OCI-LY1 (cell line): ENCODE measurements at regions not wholly inside any gene's neighbourhood (a gene's known extent, or its start where the extent isn't known, plus 50 kb on each side); places are given as distances from the start of the nearest gene placed in this dataset.

Experiments used
- H2AFZ ChIP-seq: fragments of 200-600 bp; sonication (generic), shearing (Covaris generic); 2 replicates; pipeline ENCODE4 v1.6.0; 2014; ENCODE audit warnings: antibody characterized with exemption, mild to moderate bottlenecking, low read length
- H3F3A ChIP-seq: fragments of 200-600 bp; sonication (generic), shearing (Covaris generic); 2 replicates; pipeline ENCODE4 v1.6.0; 2014; ENCODE audit warnings: mild to moderate bottlenecking, antibody characterized with exemption, low read length, moderate library complexity; ENCODE audit not compliant: insufficient read depth
- H3K27ac ChIP-seq: fragments of 200-600 bp; sonication (generic); 2 replicates; pipeline ENCODE4 v1.5.1; 2014; ENCODE audit warnings: low read length, mixed run types, mild to moderate bottlenecking, low read depth; ENCODE audit not compliant: poor library complexity, severe bottlenecking
- H3K27me3 ChIP-seq: fragments of 200-600 bp; sonication (generic); 2 replicates; pipeline ENCODE4 v1.6.0; 2014; ENCODE audit warnings: antibody characterized with exemption, mild to moderate bottlenecking, low read length, moderate library complexity; ENCODE audit not compliant: insufficient read depth
- H3K36me3 ChIP-seq: fragments of 200-600 bp; sonication (generic); 2 replicates; pipeline ENCODE4 v1.6.1; 2014; ENCODE audit warnings: mild to moderate bottlenecking, antibody characterized with exemption, low read length, moderate library complexity, mixed read lengths; ENCODE audit not compliant: insufficient read depth
- H3K4me1 ChIP-seq: fragments of 200-600 bp; sonication (generic); 2 replicates; pipeline ENCODE4 v1.5.1; 2014; ENCODE audit warnings: mild to moderate bottlenecking, low read length, moderate library complexity; ENCODE audit not compliant: insufficient read depth, severe bottlenecking
- H3K4me2 ChIP-seq: fragments of 200-600 bp; sonication (generic), shearing (Covaris generic); 2 replicates; pipeline ENCODE4 v1.6.1; 2014; ENCODE audit warnings: low read length
- H3K4me3 ChIP-seq: fragments of 200-600 bp; sonication (generic); 2 replicates; pipeline ENCODE4 v1.5.1; 2014; ENCODE audit warnings: low read length, low read depth, mild to moderate bottlenecking, mixed read lengths; ENCODE audit not compliant: poor library complexity, severe bottlenecking
- H3K79me2 ChIP-seq: fragments of 200-600 bp; shearing (Covaris generic); 2 replicates; pipeline ENCODE4 v1.6.1; 2016; ENCODE audit warnings: mixed run types, low read length, mixed read lengths; ENCODE audit not compliant: insufficient read depth
- H3K9ac ChIP-seq: fragments of 200-600 bp; sonication (generic), shearing (Covaris generic); 2 replicates; pipeline ENCODE4 v1.6.1; 2014; ENCODE audit warnings: mild to moderate bottlenecking, low read length, mixed read lengths
- H3K9me2 ChIP-seq: fragments of 200-600 bp; sonication (generic), shearing (Covaris generic); 2 replicates; pipeline ENCODE4 v1.6.1; 2014; ENCODE audit warnings: low read depth, mild to moderate bottlenecking, low read length, mixed read lengths
- H3K9me3 ChIP-seq: fragments of 200-600 bp; shearing (Covaris generic); 2 replicates; pipeline ENCODE4 v1.6.1; 2014; ENCODE audit warnings: low read length, mixed read lengths
- H4K20me1 ChIP-seq: fragments of 200-600 bp; sonication (generic), shearing (Covaris generic); 2 replicates; pipeline ENCODE4 v1.6.0; 2016; ENCODE audit warnings: mild to moderate bottlenecking, low read length; ENCODE audit not compliant: insufficient read depth
- EZH2 ChIP-seq: fragments of 200-600 bp; sonication (generic), shearing (Covaris generic); IDR thresholded peaks from 2 replicates; pipeline ENCODE4 v1.8.0; 2017; ENCODE audit warnings: borderline replicate concordance, mixed run types, mild to moderate bottlenecking, antibody characterized with exemption, low read length, moderate library complexity, mixed read lengths
- TF ChIP-seq, protein P1 (sequence below): fragments of 200-600 bp; sonication (generic), shearing (Covaris generic); IDR thresholded peaks from 2 replicates; pipeline ENCODE4 v1.5.1; 2017; ENCODE audit warnings: mild to moderate bottlenecking, antibody characterized with exemption, low read length, moderate library complexity, mixed read lengths

DNA sequence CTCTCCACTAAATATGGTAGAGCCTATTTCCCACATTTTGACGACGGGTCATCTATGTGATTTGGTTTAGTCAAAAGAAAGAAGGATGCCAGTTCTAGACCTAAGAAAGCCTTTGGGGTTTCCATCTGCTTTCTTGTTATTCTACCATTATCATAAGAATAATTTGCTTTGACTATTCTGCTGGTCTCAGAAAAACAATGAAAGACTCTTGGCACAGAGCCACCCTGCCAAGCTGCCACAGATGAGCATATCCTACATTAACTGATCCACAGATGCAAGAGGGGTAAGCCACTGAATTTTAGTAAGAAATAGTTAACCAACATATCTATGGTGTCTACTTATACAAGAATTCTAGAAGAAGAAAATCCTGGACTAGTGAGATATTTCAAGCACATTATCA, 158.6 kb upstream of the MAGI2 start:
- TF ChIP-seq EZH2: no peak
- TF ChIP-seq, protein P1, sequence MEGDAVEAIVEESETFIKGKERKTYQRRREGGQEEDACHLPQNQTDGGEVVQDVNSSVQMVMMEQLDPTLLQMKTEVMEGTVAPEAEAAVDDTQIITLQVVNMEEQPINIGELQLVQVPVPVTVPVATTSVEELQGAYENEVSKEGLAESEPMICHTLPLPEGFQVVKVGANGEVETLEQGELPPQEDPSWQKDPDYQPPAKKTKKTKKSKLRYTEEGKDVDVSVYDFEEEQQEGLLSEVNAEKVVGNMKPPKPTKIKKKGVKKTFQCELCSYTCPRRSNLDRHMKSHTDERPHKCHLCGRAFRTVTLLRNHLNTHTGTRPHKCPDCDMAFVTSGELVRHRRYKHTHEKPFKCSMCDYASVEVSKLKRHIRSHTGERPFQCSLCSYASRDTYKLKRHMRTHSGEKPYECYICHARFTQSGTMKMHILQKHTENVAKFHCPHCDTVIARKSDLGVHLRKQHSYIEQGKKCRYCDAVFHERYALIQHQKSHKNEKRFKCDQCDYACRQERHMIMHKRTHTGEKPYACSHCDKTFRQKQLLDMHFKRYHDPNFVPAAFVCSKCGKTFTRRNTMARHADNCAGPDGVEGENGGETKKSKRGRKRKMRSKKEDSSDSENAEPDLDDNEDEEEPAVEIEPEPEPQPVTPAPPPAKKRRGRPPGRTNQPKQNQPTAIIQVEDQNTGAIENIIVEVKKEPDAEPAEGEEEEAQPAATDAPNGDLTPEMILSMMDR: no peak
- Histone ChIP-seq H3K9me2 (no peaks in the 10 kb centered on the region), H3K36me3 (no peaks in the 10 kb centered on the region), H3K9me3 (0 out of 2 replicates have a peak, but pooled peaks cover 2% of the 10 kb centered on the region), H3K27me3 (no peaks in the 10 kb centered on the region), H3F3A (no peaks in the 10 kb centered on the region), H2AFZ (no peak overlapping the region), H3K79me2 (no peaks in the 10 kb centered on the region), H3K4me2 (no peak overlapping the region), H3K4me3 (no peak overlapping the region), H3K4me1 (no peaks in the 10 kb centered on the region), H3K9ac (no peak overlapping the region), H4K20me1 (no peaks in the 10 kb centered on the region), H3K27ac (no peak overlapping the region)

DNA sequence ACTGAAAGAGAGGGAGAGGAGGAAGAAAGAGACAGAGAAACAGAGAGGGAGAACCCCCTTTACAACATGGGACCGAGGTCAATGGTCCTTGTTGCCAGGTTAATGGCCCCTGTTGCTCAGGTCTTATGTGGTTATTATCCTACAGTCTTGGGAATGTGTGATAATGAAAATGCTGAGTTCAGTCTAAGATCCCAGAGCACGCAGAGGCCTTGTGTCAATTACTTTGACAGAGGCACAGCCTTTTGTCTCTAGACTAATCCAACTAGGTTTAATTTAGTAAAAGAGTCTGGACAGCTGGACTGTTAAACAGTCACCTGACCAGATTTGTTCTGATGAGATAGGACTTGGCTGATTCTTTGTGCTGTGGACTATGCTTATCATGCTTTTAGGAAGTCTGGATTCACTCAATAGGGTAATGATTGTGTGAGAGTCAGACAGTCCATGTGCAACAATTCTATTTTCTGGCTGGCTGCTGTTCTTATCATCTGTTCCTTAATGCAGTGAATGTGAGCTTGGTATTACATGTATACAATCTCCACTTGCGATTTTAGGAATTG, 157.4 kb upstream of the MAGI2 start:
- no peak overlapping the region for H3K9ac ChIP-seq
- no peaks in the 10 kb centered on the region for H3K27me3 ChIP-seq
- 0 out of 2 replicates have a peak, but pooled peaks cover under 1% of the 10 kb centered on the region for H3K9me3 ChIP-seq
- no peaks in the 10 kb centered on the region for H3K4me1 ChIP-seq
- no peaks in the 10 kb centered on the region for H4K20me1 ChIP-seq
- H3K36me3 ChIP-seq: no peaks in the 10 kb centered on the region
- H2AFZ ChIP-seq: no peak overlapping the region
- no peaks in the 10 kb centered on the region for H3F3A ChIP-seq
- no peaks in the 10 kb centered on the region for H3K79me2 ChIP-seq
- TF ChIP-seq, protein P1: no peak
- no peak for TF ChIP-seq EZH2
- H3K27ac ChIP-seq: no peak overlapping the region
- H3K4me3 ChIP-seq: no peak overlapping the region
- H3K9me2 ChIP-seq: no peaks in the 10 kb centered on the region
- H3K4me2 ChIP-seq: no peak overlapping the region

DNA sequence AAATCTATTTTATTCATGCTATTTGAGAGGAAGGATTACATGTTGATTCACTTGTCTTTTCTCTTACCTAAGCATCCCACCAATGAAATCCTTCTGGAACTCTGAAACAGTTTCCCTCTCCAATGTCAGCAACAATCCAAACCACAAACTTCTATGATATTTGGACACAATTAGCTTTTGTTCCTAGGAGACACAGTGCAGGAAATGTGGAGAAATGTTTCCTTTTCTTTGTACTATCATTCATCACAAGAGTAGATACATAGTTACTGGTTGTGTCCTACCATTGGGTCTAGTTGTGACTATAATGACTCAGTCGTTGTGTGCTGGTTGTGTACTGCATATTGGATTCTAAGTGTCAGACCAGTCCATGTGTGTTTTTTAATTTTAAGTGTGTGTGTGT, 156.8 kb upstream of the MAGI2 start:
- H2AFZ ChIP-seq: no peak overlapping the region
- H3K27me3 ChIP-seq: no peaks in the 10 kb centered on the region
- H3K27ac ChIP-seq: no peak overlapping the region

More for the DNA sequence above, 156.8 kb upstream of the MAGI2 start:
- TF ChIP-seq EZH2: no peak
- TF ChIP-seq, protein P1: no peak
- Histone ChIP-seq H3K4me3 (no peak overlapping the region), H3F3A (no peaks in the 10 kb centered on the region), H3K36me3 (no peaks in the 10 kb centered on the region), H4K20me1 (no peaks in the 10 kb centered on the region), H3K9me3 (no peaks in the 10 kb centered on the region), H3K4me2 (no peak overlapping the region), H3K9me2 (no peaks in the 10 kb centered on the region), H3K79me2 (no peaks in the 10 kb centered on the region), H3K4me1 (no peaks in the 10 kb centered on the region), H3K9ac (no peak overlapping the region)
